GM06990 (cell line): ENCODE measurements at regions not wholly inside any gene's neighbourhood (a gene's known extent, or its start where the extent isn't known, plus 50 kb on each side); places are given as distances from the start of the nearest gene placed in this dataset.
A peak's percentile ranks its signal among the peaks of the same experiment; 100 is the strongest.

Experiments used
- DNase-seq: peaks from one replicate; pipeline ENCODE4 v3.0.0-alpha.2; 2011; ENCODE audit not compliant: insufficient read length; ENCODE audit errors: extremely low read depth
- H3K27me3 ChIP-seq: replicated peaks from 2 replicates; pipeline ENCODE4 v1.6.0; 2011; ENCODE audit warnings: low read length; ENCODE audit not compliant: control insufficient read depth, insufficient read depth
- H3K36me3 ChIP-seq: 2 replicates; pipeline ENCODE4 v1.5.1; 2011; ENCODE audit warnings: low read length; ENCODE audit not compliant: control insufficient read depth, insufficient read depth
- H3K4me3 ChIP-seq: replicated peaks from 2 replicates; pipeline ENCODE4 v1.5.1; 2011; ENCODE audit warnings: low read depth, mild to moderate bottlenecking, control low read depth, low read length
- CTCF ChIP-seq: IDR thresholded peaks from 2 replicates; pipeline ENCODE4 v1.5.1; 2011; ENCODE audit warnings: low read length, control low read depth, mild to moderate bottlenecking, inconsistent platforms; ENCODE audit not compliant: insufficient read depth, poor library complexity, severe bottlenecking

- no peaks in the 10 kb centered on the region for H3K36me3 ChIP-seq
- DNase-seq: no peak
Observed at GRCh38 chr2:163200741-163201140, 362.2 kb upstream of the KCNH7 start.

GRCh38 chr2:163198972-163199371, 360.4 kb upstream of the KCNH7 start:
- H3K27me3 ChIP-seq: no peaks in the 10 kb centered on the region
- H3K36me3 ChIP-seq: no peaks in the 10 kb centered on the region
- no peak overlapping the region for H3K4me3 ChIP-seq
- DNase-seq: no peak
- TF ChIP-seq CTCF: no peak

More at GRCh38 chr2:163200741-163201140, 362.2 kb upstream of the KCNH7 start:
- no peak for TF ChIP-seq CTCF
- no peak overlapping the region for H3K4me3 ChIP-seq
- no peaks in the 10 kb centered on the region for H3K27me3 ChIP-seq

GRCh38 chr2:163198007-163198406, 359.4 kb upstream of the KCNH7 start:
- Histone ChIP-seq H3K36me3 (no peaks in the 10 kb centered on the region), H3K27me3 (no peaks in the 10 kb centered on the region), H3K4me3 (no peak overlapping the region)
- no peak for DNase-seq
- TF ChIP-seq CTCF: no peak

GRCh38 chr2:163191372-163191771, 352.8 kb upstream of the KCNH7 start:
- H3K4me3 ChIP-seq: no peak overlapping the region
- H3K36me3 ChIP-seq: no peaks in the 10 kb centered on the region
- H3K27me3 ChIP-seq: no peaks in the 10 kb centered on the region
- no peak for DNase-seq
- peak; percentile 63 for TF ChIP-seq CTCF

- no peak for DNase-seq
- no peak overlapping the region for H3K4me3 ChIP-seq
- no peak for TF ChIP-seq CTCF
- H3K27me3 ChIP-seq: no peaks in the 10 kb centered on the region
- H3K36me3 ChIP-seq: no peaks in the 10 kb centered on the region
Observed at GRCh38 chr2:163187995-163188655, 349.6 kb upstream of the KCNH7 start.

GRCh38 chr2:163187119-163187518, 348.6 kb upstream of the KCNH7 start:
- H3K4me3 ChIP-seq: no peak overlapping the region
- TF ChIP-seq CTCF: no peak
- DNase-seq: no peak
- no peaks in the 10 kb centered on the region for H3K27me3 ChIP-seq
- H3K36me3 ChIP-seq: no peaks in the 10 kb centered on the region
